Tibial artery (tissue), 4 donors: ENCODE measurements at regions not wholly inside any gene's neighbourhood (a gene's known extent, or its start where the extent isn't known, plus 50 kb on each side); places are given as distances from the start of the nearest gene placed in this dataset.

Experiments used
- DNase-seq, 2 donors: peaks; one replicate each; pipeline ENCODE4 v3.0.0-alpha.2; 2019
- H3K27ac ChIP-seq, 2 donors: fragments of 200-600 bp; sonication (generic) in 1 of 2; 1 replicate in 1 of 2; 2 replicates in 1 of 2; pipeline ENCODE4 v1.5.1; 2018 to 2019; ENCODE audit warnings: mild to moderate bottlenecking in 1 of 2
- H3K27me3 ChIP-seq, 2 donors: fragments of 200-600 bp; sonication (generic) in 1 of 2; one replicate each; pipeline versions ENCODE4 v1.5.1 to v1.6.0; 2016 to 2019
- H3K36me3 ChIP-seq, 3 donors: fragments of 200-600 bp; sonication (generic) in 2 of 3; one replicate each; pipeline ENCODE4 v1.5.1; 2016 to 2019; ENCODE audit warnings: mild to moderate bottlenecking in 2 of 3
- H3K4me1 ChIP-seq, 4 donors: fragments of 200-600 bp; sonication (generic) in 2 of 4; 1 replicate in 3 of 4; 2 replicates in 1 of 4; pipeline ENCODE4 v1.5.1; 2016 to 2019
- H3K4me3 ChIP-seq, 2 donors: fragments of 200-600 bp; sonication (generic) in 1 of 2; 1 replicate in 1 of 2; 2 replicates in 1 of 2; pipeline ENCODE4 v1.5.1; 2018 to 2019; ENCODE audit warnings: mild to moderate bottlenecking in 2 of 2
- H3K9me3 ChIP-seq, 3 donors: fragments of 200-600 bp; sonication (generic) in 1 of 3; one replicate each; pipeline ENCODE4 v1.5.1; 2016 to 2019
- intact Hi-C: fragments of 100-400 bp; cut with DNase I; formaldehyde crosslinking; loops from one replicate; pipeline ENCODE4 v1.15.0; 2023; ENCODE audit warnings: low total_unique reads
- TF ChIP-seq, protein P1 (sequence below), 2 experiments: fragments of 200-600 bp in 1 of 2; fragments of 450-650 bp in 1 of 2; IDR thresholded peaks; one replicate each; pipeline ENCODE4 v1.5.1; 2017 to 2019; ENCODE audit warnings: antibody characterized with exemption in 2 of 2, mild to moderate bottlenecking in 1 of 2, moderate library complexity in 1 of 2

- no peak for DNase-seq
- peak overlapping the region; percentile 45 to 71 for H3K27ac ChIP-seq
- intact Hi-C loops: no loop called here
Observed at GRCh38 chr1:218674280-218674773, 329.2 kb downstream of the TGFB2 start.

DNA sequence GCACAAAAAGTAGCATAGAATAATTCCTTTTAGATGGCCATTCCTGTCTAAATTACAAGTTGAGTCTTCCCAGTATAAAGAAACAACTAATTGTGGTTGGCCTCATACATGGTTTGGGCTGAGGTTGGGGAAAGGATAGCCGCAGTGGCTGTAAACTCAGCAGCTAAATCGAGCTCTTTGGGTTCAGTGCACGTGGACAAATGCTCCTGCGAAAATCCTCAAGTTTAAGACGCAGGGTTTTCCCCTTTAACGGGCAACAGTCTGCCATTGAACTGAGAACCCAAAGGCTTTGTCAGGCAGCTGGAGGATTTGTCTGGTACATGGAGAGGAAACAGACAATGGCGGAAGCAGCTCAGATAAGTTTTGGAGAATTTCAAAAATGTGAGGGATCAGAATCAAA, 331.9 kb downstream of the TGFB2 start:
- no peaks in the 10 kb centered on the region for H3K36me3 ChIP-seq
- DNase-seq: no peak
- intact Hi-C loops: no loop called here
- H3K27ac ChIP-seq: no peak overlapping the region
- peaks cover 0 to 42% (median 11%) of the 10 kb centered on the region in 4 donors for H3K4me1 ChIP-seq
- TF ChIP-seq, protein P1, sequence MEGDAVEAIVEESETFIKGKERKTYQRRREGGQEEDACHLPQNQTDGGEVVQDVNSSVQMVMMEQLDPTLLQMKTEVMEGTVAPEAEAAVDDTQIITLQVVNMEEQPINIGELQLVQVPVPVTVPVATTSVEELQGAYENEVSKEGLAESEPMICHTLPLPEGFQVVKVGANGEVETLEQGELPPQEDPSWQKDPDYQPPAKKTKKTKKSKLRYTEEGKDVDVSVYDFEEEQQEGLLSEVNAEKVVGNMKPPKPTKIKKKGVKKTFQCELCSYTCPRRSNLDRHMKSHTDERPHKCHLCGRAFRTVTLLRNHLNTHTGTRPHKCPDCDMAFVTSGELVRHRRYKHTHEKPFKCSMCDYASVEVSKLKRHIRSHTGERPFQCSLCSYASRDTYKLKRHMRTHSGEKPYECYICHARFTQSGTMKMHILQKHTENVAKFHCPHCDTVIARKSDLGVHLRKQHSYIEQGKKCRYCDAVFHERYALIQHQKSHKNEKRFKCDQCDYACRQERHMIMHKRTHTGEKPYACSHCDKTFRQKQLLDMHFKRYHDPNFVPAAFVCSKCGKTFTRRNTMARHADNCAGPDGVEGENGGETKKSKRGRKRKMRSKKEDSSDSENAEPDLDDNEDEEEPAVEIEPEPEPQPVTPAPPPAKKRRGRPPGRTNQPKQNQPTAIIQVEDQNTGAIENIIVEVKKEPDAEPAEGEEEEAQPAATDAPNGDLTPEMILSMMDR (IDR thresholded peaks at IDR 0.05): no peak
- no peaks in the 10 kb centered on the region for H3K9me3 ChIP-seq
- H3K4me3 ChIP-seq: no peak overlapping the region
- H3K27me3 ChIP-seq: no peaks in the 10 kb centered on the region

More at GRCh38 chr1:218674280-218674773, 329.2 kb downstream of the TGFB2 start:
- TF ChIP-seq, protein P1 (IDR thresholded peaks at IDR 0.05): no peak
- peaks cover 0 to 4% (median 0%) of the 10 kb centered on the region in 3 donors for H3K9me3 ChIP-seq
- peaks cover 0 to 16% (median 0%) of the 10 kb centered on the region in 4 donors for H3K4me1 ChIP-seq
- H3K4me3 ChIP-seq: peak overlapping the region; percentile 33 to 48
- H3K36me3 ChIP-seq: no peaks in the 10 kb centered on the region
- no peaks in the 10 kb centered on the region for H3K27me3 ChIP-seq

- Histone ChIP-seq H3K9me3 (no peaks in the 10 kb centered on the region), H3K36me3 (no peaks in the 10 kb centered on the region), H3K4me1 (peaks cover 0 to 36% (median 11%) of the 10 kb centered on the region in 4 donors), H3K27me3 (no peaks in the 10 kb centered on the region), H3K27ac (peak overlapping the region in 1 of 2 donors; percentile 39), H3K4me3 (no peak overlapping the region)
- intact Hi-C loops: no loop called here
- TF ChIP-seq, protein P1 (IDR thresholded peaks at IDR 0.05): no peak
- DNase-seq: no peak
Observed at GRCh38 chr1:218679391-218679790, 334.3 kb downstream of the TGFB2 start.

GRCh38 chr1:218679988-218680748, 335.0 kb downstream of the TGFB2 start:
- TF ChIP-seq, protein P1 (IDR thresholded peaks at IDR 0.05): no peak
- H3K4me1 ChIP-seq: peaks cover 0 to 33% (median 11%) of the 10 kb centered on the region in 4 donors
- no peak overlapping the region for H3K4me3 ChIP-seq
- DNase-seq: no peak
- H3K36me3 ChIP-seq: no peaks in the 10 kb centered on the region
- no peaks in the 10 kb centered on the region for H3K27me3 ChIP-seq
- intact Hi-C loops: no loop called here
- H3K9me3 ChIP-seq: no peaks in the 10 kb centered on the region
- H3K27ac ChIP-seq: peak overlapping the region; percentile 39 to 47

- Histone ChIP-seq H3K27ac (no peak overlapping the region), H3K4me3 (no peak overlapping the region), H3K36me3 (no peaks in the 10 kb centered on the region), H3K27me3 (no peaks in the 10 kb centered on the region), H3K9me3 (no peaks in the 10 kb centered on the region), H3K4me1 (peaks cover 0 to 33% (median 11%) of the 10 kb centered on the region in 4 donors)
- no peak for DNase-seq
- intact Hi-C loops: no loop called here
- TF ChIP-seq, protein P1 (IDR thresholded peaks at IDR 0.05): no peak
Observed at GRCh38 chr1:218683242-218683641, 338.1 kb downstream of the TGFB2 start.
